T-cell (primary cell): ENCODE measurements at regions not wholly inside any gene's neighbourhood (a gene's known extent, or its start where the extent isn't known, plus 50 kb on each side); places are given as distances from the start of the nearest gene placed in this dataset.

Experiments used
- ATAC-seq, 4 experiments: fragments of 200-7000 bp in 3 of 4; fragments of 150-1000 bp in 1 of 4; cut with Tn5 transposase; replicated peaks in 1 of 4; 1 replicate in 3 of 4; 2 replicates in 1 of 4; pipeline ENCODE4 v1.10.0; 2021; ENCODE audit warnings: moderate library complexity in 3 of 4, mild to moderate bottlenecking in 2 of 4, moderate number of reproducible peaks in 1 of 4
- CTCF ChIA-PET, 2 donors: fragments of 300-600 bp; sonication (Branson Sonifier 250); formaldehyde crosslinking; loops; one replicate each; lab custom pipeline; 2022; ENCODE audit warnings: antibody characterized with exemption in 2 of 2; lab: Charles Lee
- POLR2A ChIA-PET, 2 donors: fragments of 300-600 bp; sonication (Branson Sonifier 250); formaldehyde crosslinking; loops; one replicate each; lab custom pipeline; 2022; ENCODE audit warnings: antibody characterized with exemption in 2 of 2; lab: Charles Lee
- DNase-seq, 35 experiments: peaks; one replicate each; pipeline versions ENCODE4 v3.0.0 to v3.0.0-alpha.2; 2013 to 2023
- H3K27ac ChIP-seq: one replicate; pipeline ENCODE4 v1.5.1; 2013; ENCODE audit warnings: low read length
- H3K27me3 ChIP-seq, 2 experiments: replicated peaks in 1 of 2; 1 replicate in 1 of 2; 2 replicates in 1 of 2; pipeline versions ENCODE4 v1.6.1 to v1.7.0; 2013; ENCODE audit warnings: low read length in 1 of 2, mixed read lengths in 1 of 2; ENCODE audit not compliant: control insufficient read depth in 2 of 2, insufficient read depth in 2 of 2; ENCODE audit errors: extremely low read depth in 1 of 2
- H3K36me3 ChIP-seq, 2 donors: 1 replicate in 1 of 2; 2 replicates in 1 of 2; pipeline versions ENCODE4 v1.6.1 to v1.7.0; 2013; ENCODE audit warnings: low read length in 1 of 2; ENCODE audit not compliant: control insufficient read depth in 2 of 2, insufficient read depth in 1 of 2; ENCODE audit errors: extremely low read depth in 1 of 2
- H3K4me1 ChIP-seq, 2 experiments: 1 replicate in 1 of 2; 2 replicates in 1 of 2; pipeline versions ENCODE4 v1.6.1 to v1.7.0; 2013; ENCODE audit warnings: low read length in 2 of 2, mixed read lengths in 1 of 2; ENCODE audit not compliant: insufficient read depth in 2 of 2, control insufficient read depth in 1 of 2; ENCODE audit errors: extremely low read depth in 1 of 2
- H3K4me3 ChIP-seq, 2 donors: 1 replicate in 1 of 2; 2 replicates in 1 of 2; pipeline versions ENCODE4 v1.5.1 to v1.7.0; 2013; ENCODE audit warnings: mild to moderate bottlenecking in 2 of 2, low read length in 1 of 2, moderate library complexity in 1 of 2; ENCODE audit not compliant: control insufficient read depth in 1 of 2; ENCODE audit errors: extremely low read depth in 1 of 2
- H3K9me3 ChIP-seq: 2 replicates; pipeline ENCODE4 v1.7.0; 2013
- H3K27ac Mint-ChIP-seq, 2 donors: one replicate each; pipeline ENCODE4 v1.8.0; 2020 to 2021; ENCODE audit warnings: mild to moderate bottlenecking in 2 of 2, mixed read lengths in 2 of 2
- H3K27me3 Mint-ChIP-seq, 2 donors: one replicate each; pipeline ENCODE4 v1.8.0; 2021 to 2022; ENCODE audit warnings: mixed read lengths in 2 of 2
- H3K36me3 Mint-ChIP-seq: one replicate; pipeline ENCODE4 v1.8.0; 2021; ENCODE audit warnings: mixed read lengths
- H3K4me1 Mint-ChIP-seq, 3 donors: one replicate each; pipeline ENCODE4 v1.8.0; 2020 to 2022; ENCODE audit warnings: mixed read lengths in 3 of 3, mild to moderate bottlenecking in 1 of 3
- H3K4me3 Mint-ChIP-seq, 3 donors: one replicate each; pipeline ENCODE4 v1.8.0; 2020 to 2022; ENCODE audit warnings: mild to moderate bottlenecking in 3 of 3, mixed read lengths in 3 of 3, moderate library complexity in 3 of 3
- H3K9me3 Mint-ChIP-seq, 3 donors: one replicate each; pipeline ENCODE4 v1.8.0; 2020 to 2022; ENCODE audit warnings: mixed read lengths in 3 of 3
- WGBS: methylation state at CpG from one replicate; pipeline ENCODE4 v1.1.5; 2013; ENCODE audit warnings: missing lambda C conversion rate; ENCODE audit not compliant: insufficient coverage; 5-methylcytosine and 5-hydroxymethylcytosine counted together

GRCh38 chr11:70747921-70748320, 349.6 kb downstream of the CTTN start:
- H3K4me3 Mint-ChIP-seq: no peak overlapping the region
- CTCF ChIA-PET: no interaction called here
- H3K9me3 ChIP-seq: peaks cover 2% of the 10 kb centered on the region

GRCh38 chr11:70751142-70751734, 352.9 kb downstream of the CTTN start:
- ChIA-PET POLR2A (no interaction called here), CTCF (no interaction called here)
- H3K36me3 Mint-ChIP-seq: no peaks in the 10 kb centered on the region
- WGBS: no CpG with 5 or more reads among the region's 4 CpGs
- Histone ChIP-seq H3K4me3 (no peak overlapping the region), H3K4me1 (peaks cover 0 to 7% of the 10 kb centered on the region in 2 experiments), H3K9me3 (peaks cover 2% of the 10 kb centered on the region), H3K27ac (no peak overlapping the region), H3K27me3 (peaks cover 0 to 24% of the 10 kb centered on the region in 2 experiments), H3K36me3 (no peaks in the 10 kb centered on the region)
- no peak for DNase-seq
- H3K27ac Mint-ChIP-seq: no peak overlapping the region
- no peak for ATAC-seq
- H3K9me3 Mint-ChIP-seq: peaks cover 13 to 23% (median 22%) of the 10 kb centered on the region in 3 donors
- H3K4me1 Mint-ChIP-seq: no peaks in the 10 kb centered on the region
- H3K27me3 Mint-ChIP-seq: peaks cover 18 to 22% of the 10 kb centered on the region in 2 donors
- no peak overlapping the region for H3K4me3 Mint-ChIP-seq

More at GRCh38 chr11:70747921-70748320, 349.6 kb downstream of the CTTN start:
- Histone ChIP-seq H3K4me3 (no peak overlapping the region), H3K27ac (no peak overlapping the region), H3K36me3 (no peaks in the 10 kb centered on the region), H3K4me1 (no peaks in the 10 kb centered on the region), H3K27me3 (peaks cover 0 to 35% of the 10 kb centered on the region in 2 experiments)
- POLR2A ChIA-PET: no interaction called here
- no peaks in the 10 kb centered on the region for H3K4me1 Mint-ChIP-seq
- ATAC-seq: no peak
- H3K36me3 Mint-ChIP-seq: no peaks in the 10 kb centered on the region
- no peak for DNase-seq
- peaks cover 18 to 22% of the 10 kb centered on the region in 2 donors for H3K27me3 Mint-ChIP-seq
- H3K9me3 Mint-ChIP-seq: peaks cover 13 to 23% (median 22%) of the 10 kb centered on the region in 3 donors
- 100% methylated on average over 1 of the region's 5 CpGs for WGBS
- H3K27ac Mint-ChIP-seq: no peak overlapping the region

GRCh38 chr11:70755410-70756158, 357.3 kb downstream of the CTTN start:
- 19% methylated on average over 37 of the region's 37 CpGs for WGBS
- peak in 3 of 4 experiments; percentile 68 to 73 (median 71) for ATAC-seq
- H3K27me3 Mint-ChIP-seq: peaks cover 19 to 25% of the 10 kb centered on the region in 2 donors
- no peak overlapping the region for H3K4me3 Mint-ChIP-seq
- Histone ChIP-seq H3K27ac (no peak overlapping the region), H3K9me3 (peaks cover 2% of the 10 kb centered on the region), H3K27me3 (peaks cover 0 to 37% of the 10 kb centered on the region in 2 experiments), H3K4me1 (peaks cover 0 to 7% of the 10 kb centered on the region in 2 experiments), H3K4me3 (no peak overlapping the region), H3K36me3 (no peaks in the 10 kb centered on the region)
- H3K4me1 Mint-ChIP-seq: no peaks in the 10 kb centered on the region
- POLR2A ChIA-PET: no interaction called here
- CTCF ChIA-PET: interaction anchor here in 1 of 2 donors (0.7 kb wide), 1 partner anchor 865 kb away, joined by 8 read pairs; no protein-coding TSS in a partner anchor
- peak in 32 of 35 experiments; percentile 8 to 57 (median 32) for DNase-seq
- no peaks in the 10 kb centered on the region for H3K36me3 Mint-ChIP-seq
- no peak overlapping the region for H3K27ac Mint-ChIP-seq
- peaks cover 7 to 12% (median 11%) of the 10 kb centered on the region in 3 donors for H3K9me3 Mint-ChIP-seq

GRCh38 chr11:70756341-70756740, 358.0 kb downstream of the CTTN start:
- peaks cover 0 to 44% of the 10 kb centered on the region in 2 experiments for H3K27me3 ChIP-seq
- Mint-ChIP-seq H3K4me3 (no peak overlapping the region), H3K27me3 (peaks cover 19 to 26% of the 10 kb centered on the region in 2 donors), H3K4me1 (no peaks in the 10 kb centered on the region), H3K27ac (no peak overlapping the region), H3K36me3 (no peaks in the 10 kb centered on the region), H3K9me3 (peaks cover 4 to 7% (median 4%) of the 10 kb centered on the region in 3 donors)
- H3K27ac ChIP-seq: no peak overlapping the region
- no peaks in the 10 kb centered on the region for H3K36me3 ChIP-seq
- peaks cover 0 to 7% of the 10 kb centered on the region in 2 experiments for H3K4me1 ChIP-seq
- ATAC-seq (no peak), DNase-seq (no peak)
- H3K9me3 ChIP-seq: no peaks in the 10 kb centered on the region
- 75% methylated on average over 6 of the region's 8 CpGs for WGBS
- ChIA-PET CTCF (no interaction called here), POLR2A (no interaction called here)
- H3K4me3 ChIP-seq: no peak overlapping the region

GRCh38 chr11:70756756-70757155, 358.4 kb downstream of the CTTN start:
- H3K27me3 ChIP-seq: peaks cover 0 to 45% of the 10 kb centered on the region in 2 experiments
- H3K9me3 ChIP-seq: no peaks in the 10 kb centered on the region
- Mint-ChIP-seq H3K4me3 (no peak overlapping the region), H3K4me1 (no peaks in the 10 kb centered on the region), H3K9me3 (peaks cover 3 to 7% (median 4%) of the 10 kb centered on the region in 3 donors), H3K27me3 (peaks cover 19 to 26% of the 10 kb centered on the region in 2 donors), H3K27ac (no peak overlapping the region), H3K36me3 (no peaks in the 10 kb centered on the region)
- no peak for ATAC-seq
- H3K4me1 ChIP-seq: peaks cover 0 to 7% of the 10 kb centered on the region in 2 experiments
- H3K4me3 ChIP-seq: no peak overlapping the region
- WGBS: 69% methylated on average over 2 of the region's 7 CpGs
- CTCF ChIA-PET: no interaction called here
- POLR2A ChIA-PET: no interaction called here
- H3K36me3 ChIP-seq: no peaks in the 10 kb centered on the region
- DNase-seq: no peak
- H3K27ac ChIP-seq: no peak overlapping the region

- Mint-ChIP-seq H3K4me3 (no peak overlapping the region), H3K27ac (no peak overlapping the region), H3K36me3 (no peaks in the 10 kb centered on the region), H3K27me3 (peaks cover 19 to 26% of the 10 kb centered on the region in 2 donors), H3K9me3 (peaks cover 0 to 3% (median 3%) of the 10 kb centered on the region in 3 donors), H3K4me1 (no peaks in the 10 kb centered on the region)
- H3K4me1 ChIP-seq: peaks cover 0 to 7% of the 10 kb centered on the region in 2 experiments
- no peak overlapping the region for H3K4me3 ChIP-seq
- no peak overlapping the region for H3K27ac ChIP-seq
- WGBS: 76% methylated on average over 6 of the region's 8 CpGs
- ChIA-PET CTCF (no interaction called here), POLR2A (no interaction called here)
- H3K9me3 ChIP-seq: no peaks in the 10 kb centered on the region
- DNase-seq: no peak
- peaks cover 0 to 46% of the 10 kb centered on the region in 2 experiments for H3K27me3 ChIP-seq
- no peaks in the 10 kb centered on the region for H3K36me3 ChIP-seq
- ATAC-seq: no peak
Observed at GRCh38 chr11:70757241-70757640, 358.9 kb downstream of the CTTN start.
